GM21515 (cell line): ENCODE measurements at regions not wholly inside any gene's neighbourhood (a gene's known extent, or its start where the extent isn't known, plus 50 kb on each side); places are given as distances from the start of the nearest gene placed in this dataset.

Experiments used
- ATAC-seq: cut with Tn5 transposase; IDR thresholded peaks from one replicate; pipeline ENCODE4 v1.9.1; 2021; ENCODE audit not compliant: unreplicated experiment

GRCh38 chr14:98736701-98737338, 535.2 kb downstream of the BCL11B start:
- ATAC-seq = no peak

- no peak for ATAC-seq
These were observed 530.5 kb downstream of the BCL11B start for GRCh38 chr14:98741523-98741922.

- no peak for ATAC-seq
These were observed 530.0 kb downstream of the BCL11B start for GRCh38 chr14:98742001-98742400.

GRCh38 chr14:98743536-98743935, 528.5 kb downstream of the BCL11B start:
- no peak for ATAC-seq

- ATAC-seq = no peak
These were observed 523.0 kb downstream of the BCL11B start for GRCh38 chr14:98748966-98749365.

- no peak for ATAC-seq
These were observed 520.9 kb downstream of the BCL11B start for GRCh38 chr14:98751110-98751509.

GRCh38 chr14:98752660-98753059, 519.3 kb downstream of the BCL11B start:
- no peak for ATAC-seq

GRCh38 chr14:98754343-98755020, 517.5 kb downstream of the BCL11B start:
- ATAC-seq = no peak

GRCh38 chr14:98756749-98757148, 515.2 kb downstream of the BCL11B start:
- ATAC-seq = no peak

- ATAC-seq = no peak
These were observed 513.6 kb downstream of the BCL11B start for GRCh38 chr14:98758440-98758839.

GRCh38 chr14:98761993-98762392, 510.0 kb downstream of the BCL11B start:
- ATAC-seq = no peak

- ATAC-seq = no peak
These were observed 505.2 kb downstream of the BCL11B start for GRCh38 chr14:98766818-98767217.

GRCh38 chr14:98769326-98769725, 502.7 kb downstream of the BCL11B start:
- ATAC-seq = no peak

- ATAC-seq = no peak
These were observed 501.8 kb downstream of the BCL11B start for GRCh38 chr14:98770151-98770550.

GRCh38 chr14:98773814-98774213, 498.2 kb downstream of the BCL11B start:
- ATAC-seq = no peak

- ATAC-seq = no peak
These were observed 496.1 kb downstream of the BCL11B start for GRCh38 chr14:98775892-98776291.

- no peak for ATAC-seq
These were observed 489.9 kb downstream of the BCL11B start for GRCh38 chr14:98782062-98782461.

- ATAC-seq = no peak
These were observed 486.4 kb downstream of the BCL11B start for GRCh38 chr14:98785578-98785977.

GRCh38 chr14:98786456-98786855, 485.5 kb downstream of the BCL11B start:
- ATAC-seq = no peak

- ATAC-seq = no peak
These were observed 480.3 kb downstream of the BCL11B start for GRCh38 chr14:98791661-98792060.

GRCh38 chr14:98792171-98792570, 479.8 kb downstream of the BCL11B start:
- no peak for ATAC-seq

- no peak for ATAC-seq
These were observed 473.9 kb downstream of the BCL11B start for GRCh38 chr14:98798099-98798498.

GRCh38 chr14:98799891-98800290, 472.1 kb downstream of the BCL11B start:
- ATAC-seq = no peak
